ENCODE measurements at regions not wholly inside any gene's neighbourhood (a gene's known extent, or its start where the extent isn't known, plus 50 kb on each side); places are given as distances from the start of the nearest gene placed in this dataset.

GRCh38 chr2:45209302-45209701 is 200.1 kb upstream of the SIX2 start:
- TF ChIP-seq POLR2AphosphoS5 (IDR thresholded peaks at IDR 0.05) (no peak), EP300 (IDR thresholded peaks at IDR 0.05) (no peak), POLR2A (IDR thresholded peaks at IDR 0.05) (no peak), CTCF (IDR thresholded peaks at IDR 0.05) (no peak)
- ATAC-seq, result no peak
- no peak overlapping the region for H3K4me3 ChIP-seq
- no peak overlapping the region for H3K27ac ChIP-seq
- H3K27me3 ChIP-seq, result no peaks in the 10 kb centered on the region
- WGBS, 2 donors (ENCODE audit: low coverage in 1 of 2), result 72 to 76% methylated on average over 5 of the region's 5 CpGs
- no peaks in the 10 kb centered on the region for H3K4me1 ChIP-seq
- H3K36me3 ChIP-seq, result no peaks in the 10 kb centered on the region
- H3K9me3 ChIP-seq, result no peaks in the 10 kb centered on the region

- no peak overlapping the region for H3K27ac ChIP-seq
- TF ChIP-seq CTCF (IDR thresholded peaks at IDR 0.05) (no peak), EP300 (IDR thresholded peaks at IDR 0.05) (no peak), POLR2A (IDR thresholded peaks at IDR 0.05) (no peak), POLR2AphosphoS5 (IDR thresholded peaks at IDR 0.05) (no peak)
- peaks cover 0 to 6% (median 0%) of the 10 kb centered on the region in 3 donors for H3K9me3 ChIP-seq
- no peaks in the 10 kb centered on the region for H3K4me1 ChIP-seq
- ATAC-seq, result no peak
- H3K27me3 ChIP-seq, result no peaks in the 10 kb centered on the region
- H3K4me3 ChIP-seq, result no peak overlapping the region
- no peaks in the 10 kb centered on the region for H3K36me3 ChIP-seq
- WGBS, 2 donors (ENCODE audit: low coverage in 1 of 2), result 46 to 56% methylated on average over 3 of the region's 4 CpGs
Observed at GRCh38 chr2:45207101-45207500, 197.8 kb upstream of the SIX2 start.

GRCh38 chr2:45205985-45206384 is 196.7 kb upstream of the SIX2 start:
- no peak for ATAC-seq
- Histone ChIP-seq H3K36me3 (no peaks in the 10 kb centered on the region), H3K4me3 (no peak overlapping the region), H3K4me1 (no peaks in the 10 kb centered on the region), H3K9me3 (peaks cover 0 to 14% (median 0%) of the 10 kb centered on the region in 3 donors), H3K27ac (no peak overlapping the region), H3K27me3 (peaks cover 4% of the 10 kb centered on the region)
- no peak for TF ChIP-seq EP300 (IDR thresholded peaks at IDR 0.05)
- no peak for TF ChIP-seq CTCF (IDR thresholded peaks at IDR 0.05)
- no peak for TF ChIP-seq POLR2AphosphoS5 (IDR thresholded peaks at IDR 0.05)
- TF ChIP-seq POLR2A (IDR thresholded peaks at IDR 0.05), result no peak
- WGBS, 2 donors (ENCODE audit: low coverage in 1 of 2), result 83% methylated on average over 3 to 6 of the region's 8 CpGs

GRCh38 chr2:45205480-45205879 is 196.2 kb upstream of the SIX2 start:
- TF ChIP-seq EP300 (IDR thresholded peaks at IDR 0.05), result no peak
- TF ChIP-seq POLR2AphosphoS5 (IDR thresholded peaks at IDR 0.05), result no peak
- no peak for TF ChIP-seq POLR2A (IDR thresholded peaks at IDR 0.05)
- TF ChIP-seq CTCF (IDR thresholded peaks at IDR 0.05), result no peak
- H3K27me3 ChIP-seq, result peaks cover 9% of the 10 kb centered on the region
- peaks cover 0 to 14% (median 0%) of the 10 kb centered on the region in 3 donors for H3K9me3 ChIP-seq
- H3K27ac ChIP-seq, result no peak overlapping the region
- ATAC-seq, result no peak
- WGBS, 2 donors (ENCODE audit: low coverage in 1 of 2), result 80 to 100% methylated on average over 1 to 3 of the region's 4 CpGs
- H3K4me3 ChIP-seq, result no peak overlapping the region
- no peaks in the 10 kb centered on the region for H3K36me3 ChIP-seq
- no peaks in the 10 kb centered on the region for H3K4me1 ChIP-seq

- Histone ChIP-seq H3K9me3 (peaks cover 0 to 14% (median 0%) of the 10 kb centered on the region in 3 donors), H3K4me3 (no peak overlapping the region), H3K27me3 (peaks cover 11% of the 10 kb centered on the region), H3K36me3 (no peaks in the 10 kb centered on the region), H3K4me1 (no peaks in the 10 kb centered on the region), H3K27ac (no peak overlapping the region)
- TF ChIP-seq EP300 (IDR thresholded peaks at IDR 0.05), result no peak
- TF ChIP-seq POLR2A (IDR thresholded peaks at IDR 0.05), result no peak
- TF ChIP-seq POLR2AphosphoS5 (IDR thresholded peaks at IDR 0.05), result no peak
- TF ChIP-seq CTCF (IDR thresholded peaks at IDR 0.05), result no peak
- ATAC-seq, result no peak
Observed at GRCh38 chr2:45203400-45203799, 194.1 kb upstream of the SIX2 start.
